K562 (cell line): ENCODE measurements at regions not wholly inside any gene's neighbourhood (a gene's known extent, or its start where the extent isn't known, plus 50 kb on each side); places are given as distances from the start of the nearest gene placed in this dataset.

Source experiments
- BRCA1 ChIP-seq, 2 experiments: fragments of 450-650 bp in 1 of 2; sonication (generic) in 1 of 2; formaldehyde crosslinking in 1 of 2; IDR thresholded peaks; 2 replicates each; pipeline versions ENCODE4 v1.5.0 to v1.6.1; 2017 to 2020; ENCODE audit warnings: mild to moderate bottlenecking in 1 of 2, missing genetic modification reagents in 1 of 2
- CHD1 ChIP-seq: fragments of 200-600 bp; sonication (generic); IDR thresholded peaks from one replicate; pipeline ENCODE4 v1.6.1; 2012; ENCODE audit warnings: mild to moderate bottlenecking, moderate library complexity, low read length, inconsistent platforms
- CREBBP ChIP-seq: IDR thresholded peaks from one replicate; pipeline ENCODE4 v1.6.1; 2012; ENCODE audit warnings: low read depth, mild to moderate bottlenecking, control low read depth, inconsistent platforms, low read length
- FOXA3 ChIP-seq, 2 experiments: fragments of 450-650 bp in 1 of 2; sonication (generic) in 1 of 2; formaldehyde crosslinking; IDR thresholded peaks in 1 of 2; conservative IDR thresholded peaks in 1 of 2; 2 replicates each; pipeline versions ENCODE4 v1.4.0 to v1.8.0; 2020 to 2022; ENCODE audit warnings: mild to moderate bottlenecking in 2 of 2, missing genetic modification reagents in 1 of 2
- KHSRP ChIP-seq: fragments of 450-650 bp; IDR thresholded peaks from 2 replicates; pipeline ENCODE4 v1.6.1; 2017
- MXD1 ChIP-seq: fragments of 250-450 bp; sonication (Bioruptor Pico); IDR thresholded peaks from 2 replicates; pipeline ENCODE4 v1.8.0; 2021; ENCODE audit warnings: borderline replicate concordance, mild to moderate bottlenecking, moderate library complexity; ENCODE audit not compliant: poor library complexity, severe bottlenecking
- PBX2 ChIP-seq, 2 experiments: IDR thresholded peaks in 1 of 2; conservative IDR thresholded peaks in 1 of 2; 2 replicates each; pipeline ENCODE4 v1.6.1; 2016; ENCODE audit warnings: low read depth in 2 of 2, mild to moderate bottlenecking in 1 of 2, missing compliant biosample characterization in 1 of 2, missing genetic modification characterization in 1 of 2, moderate library complexity in 1 of 2
- TCF15 ChIP-seq: fragments of 250-450 bp; sonication (Bioruptor Pico); IDR thresholded peaks from 2 replicates; pipeline ENCODE4 v1.8.0; 2022; ENCODE audit warnings: moderate library complexity, mild to moderate bottlenecking, inconsistent platforms
- U2AF2 ChIP-seq: fragments of 200-400 bp; formaldehyde crosslinking; optimal IDR thresholded peaks from 2 replicates; pipeline ENCODE3; 2017; ENCODE audit warnings: low read depth, mild to moderate bottlenecking, low read length
- USF1 ChIP-seq: sonication (generic); formaldehyde crosslinking; IDR thresholded peaks from 2 replicates; pipeline ENCODE4 v1.9.0; 2022; ENCODE audit warnings: mild to moderate bottlenecking, missing genetic modification reagents
- ZNF23 ChIP-seq: fragments of 250-450 bp; sonication (Bioruptor Pico); IDR thresholded peaks from 2 replicates; pipeline ENCODE4 v1.4.0; 2020; ENCODE audit warnings: mild to moderate bottlenecking
- ZNF324 ChIP-seq: fragments of 250-450 bp; sonication (Bioruptor Pico); IDR thresholded peaks from 2 replicates; pipeline ENCODE4 v1.4.0; 2020; ENCODE audit warnings: mild to moderate bottlenecking
- ZNF76 ChIP-seq: fragments of 250-450 bp; sonication (Bioruptor Pico); IDR thresholded peaks from 2 replicates; pipeline ENCODE4 v1.4.0; 2020; ENCODE audit warnings: mild to moderate bottlenecking, moderate library complexity, borderline replicate concordance
- ZZZ3 ChIP-seq: fragments of 450-650 bp; IDR thresholded peaks from 2 replicates; pipeline ENCODE4 v1.6.1; 2016; ENCODE audit warnings: antibody characterized with exemption, mild to moderate bottlenecking, moderate library complexity
- TF ChIP-seq, protein P1 (sequence below): sonication (generic); formaldehyde crosslinking; IDR thresholded peaks from 2 replicates; pipeline ENCODE4 v1.8.1; 2022; ENCODE audit warnings: missing genetic modification reagents
- TF ChIP-seq, protein P2 (sequence below): fragments of 250-450 bp; sonication (Bioruptor Pico); IDR thresholded peaks from 2 replicates; pipeline ENCODE4 v1.9.0; 2021; ENCODE audit warnings: mild to moderate bottlenecking, inconsistent platforms
- TF ChIP-seq, protein P3 (sequence below): sonication (generic); formaldehyde crosslinking; IDR thresholded peaks from 2 replicates; pipeline ENCODE4 v1.8.0; 2022; ENCODE audit warnings: missing genetic modification reagents, mild to moderate bottlenecking, borderline replicate concordance

DNA sequence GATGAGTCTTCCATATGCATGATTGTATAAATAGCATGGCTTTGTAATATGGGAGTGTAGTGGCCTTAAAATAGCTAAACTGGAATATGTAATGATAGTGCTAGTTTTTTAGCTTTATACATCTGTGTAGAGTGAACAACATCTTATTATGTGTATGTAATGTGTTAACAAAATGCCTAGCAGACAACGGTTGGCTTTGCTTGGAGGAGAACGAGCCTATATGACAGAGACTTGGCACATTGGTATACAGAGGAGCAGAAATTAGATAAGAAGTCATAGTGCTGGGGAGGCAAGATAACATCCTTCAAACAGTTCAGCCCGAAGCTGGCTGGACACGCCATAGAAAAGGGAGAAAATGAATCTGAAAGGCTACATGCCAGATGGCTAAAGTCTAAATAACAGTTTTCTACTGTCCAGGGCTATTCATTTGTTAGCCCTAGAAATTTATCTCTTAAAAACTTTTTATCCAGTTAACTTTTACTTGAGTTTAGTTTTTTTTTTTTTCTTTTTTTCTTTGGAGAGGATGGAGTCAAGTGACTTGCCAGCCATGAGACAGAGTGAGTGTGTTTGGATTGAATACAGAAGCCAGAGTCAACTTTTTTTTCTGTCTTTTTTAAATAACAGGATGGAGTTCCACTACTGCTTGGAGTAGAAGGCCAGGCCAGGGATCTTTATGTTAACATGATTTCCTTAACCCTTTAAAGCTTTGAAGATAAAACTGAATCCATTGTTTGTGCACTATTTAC is 214.4 kb upstream of the ACTBL2 start (continued):
- no peak for TF ChIP-seq USF1 (CRISPR knock-in tag)
- no peak for TF ChIP-seq U2AF2
- TF ChIP-seq BRCA1 (IDR thresholded peaks at IDR 0.05), result no peak
- TF ChIP-seq BRCA1 (CRISPR knock-in tag; IDR thresholded peaks at IDR 0.05), result no peak
- no peak for TF ChIP-seq MXD1
- no peak for TF ChIP-seq CREBBP
- TF ChIP-seq TCF15 (CRISPR knock-in tag), result no peak
- TF ChIP-seq KHSRP, result no peak
- TF ChIP-seq ZNF76, result no peak
- TF ChIP-seq, protein P1, sequence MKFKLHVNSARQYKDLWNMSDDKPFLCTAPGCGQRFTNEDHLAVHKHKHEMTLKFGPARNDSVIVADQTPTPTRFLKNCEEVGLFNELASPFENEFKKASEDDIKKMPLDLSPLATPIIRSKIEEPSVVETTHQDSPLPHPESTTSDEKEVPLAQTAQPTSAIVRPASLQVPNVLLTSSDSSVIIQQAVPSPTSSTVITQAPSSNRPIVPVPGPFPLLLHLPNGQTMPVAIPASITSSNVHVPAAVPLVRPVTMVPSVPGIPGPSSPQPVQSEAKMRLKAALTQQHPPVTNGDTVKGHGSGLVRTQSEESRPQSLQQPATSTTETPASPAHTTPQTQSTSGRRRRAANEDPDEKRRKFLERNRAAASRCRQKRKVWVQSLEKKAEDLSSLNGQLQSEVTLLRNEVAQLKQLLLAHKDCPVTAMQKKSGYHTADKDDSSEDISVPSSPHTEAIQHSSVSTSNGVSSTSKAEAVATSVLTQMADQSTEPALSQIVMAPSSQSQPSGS (CRISPR knock-in tag), result no peak
- no peak for TF ChIP-seq ZNF23
- TF ChIP-seq, protein P2, sequence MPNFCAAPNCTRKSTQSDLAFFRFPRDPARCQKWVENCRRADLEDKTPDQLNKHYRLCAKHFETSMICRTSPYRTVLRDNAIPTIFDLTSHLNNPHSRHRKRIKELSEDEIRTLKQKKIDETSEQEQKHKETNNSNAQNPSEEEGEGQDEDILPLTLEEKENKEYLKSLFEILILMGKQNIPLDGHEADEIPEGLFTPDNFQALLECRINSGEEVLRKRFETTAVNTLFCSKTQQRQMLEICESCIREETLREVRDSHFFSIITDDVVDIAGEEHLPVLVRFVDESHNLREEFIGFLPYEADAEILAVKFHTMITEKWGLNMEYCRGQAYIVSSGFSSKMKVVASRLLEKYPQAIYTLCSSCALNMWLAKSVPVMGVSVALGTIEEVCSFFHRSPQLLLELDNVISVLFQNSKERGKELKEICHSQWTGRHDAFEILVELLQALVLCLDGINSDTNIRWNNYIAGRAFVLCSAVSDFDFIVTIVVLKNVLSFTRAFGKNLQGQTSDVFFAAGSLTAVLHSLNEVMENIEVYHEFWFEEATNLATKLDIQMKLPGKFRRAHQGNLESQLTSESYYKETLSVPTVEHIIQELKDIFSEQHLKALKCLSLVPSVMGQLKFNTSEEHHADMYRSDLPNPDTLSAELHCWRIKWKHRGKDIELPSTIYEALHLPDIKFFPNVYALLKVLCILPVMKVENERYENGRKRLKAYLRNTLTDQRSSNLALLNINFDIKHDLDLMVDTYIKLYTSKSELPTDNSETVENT (CRISPR knock-in tag), result no peak
- TF ChIP-seq ZZZ3, result no peak
- no peak for TF ChIP-seq ZNF324 (CRISPR knock-in tag)
- TF ChIP-seq, protein P3, sequence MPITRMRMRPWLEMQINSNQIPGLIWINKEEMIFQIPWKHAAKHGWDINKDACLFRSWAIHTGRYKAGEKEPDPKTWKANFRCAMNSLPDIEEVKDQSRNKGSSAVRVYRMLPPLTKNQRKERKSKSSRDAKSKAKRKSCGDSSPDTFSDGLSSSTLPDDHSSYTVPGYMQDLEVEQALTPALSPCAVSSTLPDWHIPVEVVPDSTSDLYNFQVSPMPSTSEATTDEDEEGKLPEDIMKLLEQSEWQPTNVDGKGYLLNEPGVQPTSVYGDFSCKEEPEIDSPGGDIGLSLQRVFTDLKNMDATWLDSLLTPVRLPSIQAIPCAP, result no peak
- no peak for TF ChIP-seq FOXA3 (CRISPR knock-in tag; conservative IDR thresholded peaks at IDR 0.05 in 1 of 2, IDR thresholded peaks at IDR 0.05 in 1 of 2)
- no peak for TF ChIP-seq CHD1
- TF ChIP-seq PBX2 (CRISPR knock-in tag; IDR thresholded peaks at IDR 0.05; ENCODE audit: low read depth), result no peak
- TF ChIP-seq PBX2 (tag; conservative IDR thresholded peaks at IDR 0.05; ENCODE audit: low read depth), result no peak
